GM21360 (cell line): ENCODE measurements at regions not wholly inside any gene's neighbourhood (a gene's known extent, or its start where the extent isn't known, plus 50 kb on each side); places are given as distances from the start of the nearest gene placed in this dataset.
A peak's percentile ranks its signal among the peaks of the same experiment; 100 is the strongest.

Source experiments
- ATAC-seq: cut with Tn5 transposase; IDR thresholded peaks from one replicate; pipeline ENCODE4 v1.9.1; 2021; ENCODE audit warnings: mild to moderate bottlenecking, moderate library complexity; ENCODE audit not compliant: unreplicated experiment

GRCh38 chr13:31049833-31050232 is 111.9 kb downstream of the HSPH1 start:
- no peak for ATAC-seq

DNA sequence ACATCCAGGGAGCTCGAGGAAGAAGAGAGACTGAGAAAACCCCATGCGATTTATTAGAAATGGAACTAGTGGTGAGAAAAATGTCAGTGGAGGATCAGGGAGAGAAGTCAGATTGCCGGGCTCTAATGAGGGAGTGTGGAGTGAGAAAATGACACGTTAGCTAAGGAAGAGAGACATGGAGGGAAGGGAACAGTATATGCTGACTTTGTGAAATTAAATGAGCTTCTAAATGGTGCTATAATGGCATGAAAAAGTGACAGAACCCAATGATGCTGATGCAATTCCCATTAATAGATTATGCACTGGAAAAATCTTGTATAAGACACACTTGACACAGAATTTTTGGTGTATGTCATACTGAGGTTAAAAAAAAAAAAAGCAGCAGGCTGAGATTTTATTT is 112.6 kb downstream of the HSPH1 start:
- no peak for ATAC-seq

- ATAC-seq: no peak
These were observed 113.2 kb downstream of the HSPH1 start for GRCh38 chr13:31048521-31048920.

- no peak for ATAC-seq
These were observed 114.3 kb downstream of the TEX26 start for GRCh38 chr13:31046711-31047279.

DNA sequence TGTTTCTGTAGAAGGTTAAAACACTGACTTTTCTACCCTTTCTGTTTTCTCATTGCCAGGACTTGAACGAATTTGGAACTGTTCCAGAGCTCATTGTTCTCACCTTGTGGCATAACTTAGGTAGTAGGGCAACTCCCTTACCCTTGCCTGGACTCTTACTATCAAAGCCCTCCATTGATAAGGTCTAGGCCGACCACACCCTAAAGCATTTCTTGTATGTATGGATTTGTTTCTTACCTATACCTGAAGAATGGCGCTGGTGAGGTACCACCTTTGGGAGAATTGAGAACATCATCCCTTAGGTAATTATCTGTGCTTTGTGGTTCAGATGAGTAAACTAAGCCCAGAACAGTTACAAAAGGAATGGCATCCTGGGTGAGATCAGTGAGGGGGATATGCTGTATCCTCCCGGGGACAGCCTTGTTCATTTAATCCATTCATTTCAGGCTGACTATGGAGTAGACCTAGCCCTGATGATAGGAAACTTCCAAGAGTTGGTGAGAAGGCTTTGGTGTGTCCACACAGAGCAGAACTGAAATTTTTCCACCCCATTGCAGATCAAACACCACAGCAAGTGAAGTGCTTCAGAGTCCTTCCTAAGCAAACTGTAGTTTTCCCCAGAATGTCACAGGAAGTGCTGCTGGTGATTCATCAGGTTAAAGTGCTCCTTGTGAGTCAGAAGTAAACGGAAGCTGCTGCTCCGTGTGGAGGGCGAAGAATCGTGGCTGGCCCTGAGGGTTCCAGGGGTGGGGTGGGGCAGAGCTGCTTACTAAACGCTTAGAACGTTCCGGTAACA is 113.0 kb downstream of the TEX26 start:
- ATAC-seq: no peak

DNA sequence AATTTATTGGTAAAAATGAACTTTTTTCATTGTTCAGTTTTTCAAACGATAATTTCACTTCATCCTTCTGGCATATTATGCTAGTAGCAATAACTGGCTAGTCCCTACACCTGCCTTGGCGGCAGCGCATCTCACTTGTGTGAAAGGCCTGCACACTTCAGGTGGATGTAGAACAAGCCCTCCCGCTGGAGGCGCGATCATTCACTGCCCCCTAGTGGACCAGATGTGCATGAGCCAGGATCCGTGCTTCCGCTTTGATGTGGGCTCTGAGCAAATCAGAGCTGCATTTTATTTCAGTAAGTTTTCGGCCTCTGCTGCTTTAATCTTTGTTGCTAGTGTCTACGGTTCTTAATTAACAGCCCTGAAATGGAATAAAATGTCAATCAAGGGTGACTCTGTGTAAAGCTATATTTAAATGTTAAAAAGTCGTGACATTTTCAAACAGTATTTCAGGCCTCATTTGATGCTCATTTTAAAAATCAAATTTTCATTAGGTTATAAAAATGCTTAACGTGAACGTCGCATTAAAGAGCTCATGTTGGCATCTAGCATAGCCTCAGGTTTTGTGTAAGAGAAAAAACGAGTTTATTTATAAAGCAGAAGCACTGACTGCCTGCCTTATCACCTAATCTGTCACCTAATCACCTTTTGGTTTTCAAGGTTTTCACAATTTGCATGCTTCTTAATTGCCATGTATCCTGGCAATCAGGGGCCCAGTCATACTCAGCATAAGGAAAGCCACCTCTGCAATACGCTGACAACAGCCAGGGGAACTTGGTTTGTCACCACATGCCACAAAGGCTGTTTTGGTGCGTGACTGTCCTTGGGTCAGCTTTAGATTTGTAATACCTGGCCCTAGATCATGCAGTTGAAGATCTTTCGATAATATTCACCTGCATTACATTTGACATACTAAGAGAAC is 112.2 kb downstream of the TEX26 start:
- ATAC-seq: peak; percentile 72

DNA sequence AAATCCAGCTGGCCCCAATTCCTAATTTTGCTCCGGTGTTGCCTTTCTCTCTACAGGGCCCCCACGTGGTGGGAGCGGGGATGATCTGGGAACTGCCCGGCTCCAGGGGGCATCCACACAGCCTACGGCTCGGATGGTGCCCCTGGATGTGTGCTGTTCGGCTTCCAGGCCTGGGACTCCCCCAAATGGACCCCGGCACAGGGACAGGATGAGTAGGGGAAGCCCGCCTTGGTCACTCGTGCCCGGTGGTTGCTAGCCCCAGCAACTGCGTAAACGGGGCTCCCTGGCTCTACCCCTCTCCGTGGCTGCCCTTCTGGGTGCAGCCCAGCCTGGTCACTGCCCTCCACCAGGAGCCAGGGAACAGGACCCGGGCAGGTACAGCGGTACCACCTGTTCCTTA is 111.5 kb downstream of the TEX26 start:
- ATAC-seq: no peak

- no peak for ATAC-seq
These were observed 110.2 kb downstream of the TEX26 start for GRCh38 chr13:31042481-31043165.

DNA sequence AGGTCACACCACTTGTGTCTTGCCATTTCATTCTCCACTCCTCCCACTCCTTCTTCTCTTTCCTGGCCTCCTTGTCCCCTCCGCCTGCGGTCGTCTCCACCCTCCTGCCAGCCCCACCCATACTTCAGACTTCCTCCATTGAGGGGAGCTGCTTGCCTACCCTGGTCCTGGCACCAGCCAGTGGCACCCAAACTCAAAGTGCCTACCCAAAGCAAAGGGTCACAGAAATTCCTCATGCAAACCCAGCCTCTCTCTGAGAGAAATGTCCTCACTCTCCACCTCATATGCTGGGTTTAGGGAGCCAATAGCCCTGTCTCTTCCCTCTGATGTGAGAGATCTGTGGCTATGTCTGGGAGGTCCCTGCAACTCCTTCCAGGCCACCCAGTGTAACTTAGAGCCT is 109.6 kb downstream of the TEX26 start:
- no peak for ATAC-seq

DNA sequence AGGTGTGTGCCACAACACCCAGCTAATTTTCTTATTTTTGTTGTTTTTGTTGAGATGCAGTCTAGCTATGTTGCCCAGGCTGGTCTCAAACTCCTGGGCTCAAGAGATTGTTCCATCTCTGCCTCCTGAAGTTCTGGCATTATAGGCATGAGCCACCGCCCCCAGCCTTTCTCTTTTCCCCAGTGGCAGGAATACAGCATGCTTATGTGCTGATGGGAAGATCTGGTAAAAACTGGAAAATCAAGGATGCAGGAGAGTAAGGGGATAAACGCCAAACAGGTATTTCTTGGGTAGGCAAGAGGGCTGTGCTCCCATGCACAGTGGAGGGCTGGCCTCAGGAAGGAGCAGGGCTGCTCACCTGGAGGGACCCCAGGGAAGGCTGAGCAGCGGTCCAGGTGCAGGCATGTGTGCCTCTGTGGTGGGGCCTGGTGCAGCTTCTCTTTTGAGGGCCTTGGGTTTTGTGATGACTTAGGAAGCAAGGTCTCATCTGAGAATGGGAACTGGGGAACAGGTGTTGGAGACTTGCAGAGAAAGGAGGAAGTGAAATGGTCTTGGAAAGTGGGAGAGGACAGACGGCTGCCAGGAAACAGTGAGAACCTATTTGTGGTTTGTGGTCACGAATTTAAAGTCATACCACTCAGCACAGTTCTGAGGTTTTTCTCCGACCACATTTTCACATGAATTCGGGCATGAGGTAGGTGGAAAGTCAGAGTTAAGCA is 106.5 kb downstream of the TEX26 start:
- ATAC-seq: peak; percentile 77

DNA sequence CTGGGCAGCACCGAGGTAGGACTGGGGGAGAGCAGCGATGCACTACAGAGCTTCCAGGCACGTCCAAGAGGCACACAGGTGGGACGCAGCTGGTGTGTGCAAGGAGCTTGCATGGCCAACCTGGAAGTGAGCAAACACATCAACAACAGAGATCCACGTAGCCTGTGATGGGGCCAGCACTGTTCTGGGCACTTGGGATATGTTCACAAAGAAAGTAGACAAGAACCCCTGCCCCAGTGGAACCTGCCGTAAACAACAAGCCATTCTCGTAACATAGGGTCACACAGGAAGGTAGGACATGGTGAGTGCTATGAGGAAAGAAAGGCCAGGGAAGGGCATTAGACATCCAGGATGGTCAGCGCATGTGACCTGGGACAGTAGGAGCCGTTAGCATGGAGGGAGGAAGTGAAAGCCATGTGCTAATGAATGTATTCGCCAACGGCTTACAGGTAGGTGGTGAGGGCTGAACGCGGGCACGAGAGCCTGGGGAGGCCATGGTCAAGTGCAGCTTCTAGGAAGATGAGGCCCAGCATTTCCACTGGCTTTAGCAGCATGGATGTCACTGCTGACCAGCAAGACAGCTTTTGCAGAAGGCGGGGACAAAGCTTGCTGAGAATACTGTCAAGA is 105.5 kb downstream of the TEX26 start:
- ATAC-seq: no peak

DNA sequence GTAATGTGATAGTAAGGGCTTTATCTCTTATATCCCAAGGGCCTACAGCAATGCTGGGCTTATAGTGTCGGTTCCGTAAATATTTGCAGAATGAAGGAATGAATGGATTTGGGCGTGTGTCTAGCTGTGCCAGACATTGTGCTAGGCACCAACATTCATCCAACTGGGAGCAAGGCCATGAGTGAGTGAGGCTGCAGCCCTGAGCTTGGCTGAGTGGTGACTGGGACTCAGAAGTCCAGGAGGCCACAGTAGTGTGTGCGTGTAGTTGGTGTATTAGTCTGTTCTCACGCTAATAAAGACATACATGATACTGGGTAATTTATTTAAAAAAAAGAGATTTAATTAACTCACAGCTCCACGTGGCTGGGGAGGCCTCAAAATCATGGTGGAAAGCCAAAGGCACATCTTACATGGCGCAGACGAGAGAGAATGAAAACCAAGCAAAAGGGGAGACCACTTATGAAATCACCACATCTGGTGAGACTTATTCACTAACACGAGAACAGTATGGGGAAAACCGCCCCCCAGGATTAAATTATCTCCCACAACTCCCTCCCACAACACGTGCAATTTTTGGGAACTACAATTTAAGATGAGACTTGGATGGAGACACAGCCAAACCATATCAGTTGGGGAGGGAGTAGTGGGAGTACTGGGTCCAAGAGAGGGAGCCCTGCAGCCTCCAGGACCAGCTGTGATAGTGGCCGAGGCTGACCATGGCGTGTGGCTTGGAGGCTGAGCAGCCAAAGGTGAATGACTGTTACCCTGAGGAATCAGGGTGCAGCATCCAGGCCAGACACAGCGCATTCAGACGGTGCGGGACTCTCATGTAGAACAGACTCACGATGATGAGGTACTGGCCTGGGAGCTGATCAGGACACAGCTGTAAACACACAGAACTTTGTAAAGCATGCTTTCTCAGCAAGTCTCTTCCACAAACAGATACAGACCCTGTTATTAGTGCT is 104.6 kb downstream of the TEX26 start:
- ATAC-seq: no peak

GRCh38 chr13:31035185-31035965 is 102.9 kb downstream of the TEX26 start:
- ATAC-seq: no peak

DNA sequence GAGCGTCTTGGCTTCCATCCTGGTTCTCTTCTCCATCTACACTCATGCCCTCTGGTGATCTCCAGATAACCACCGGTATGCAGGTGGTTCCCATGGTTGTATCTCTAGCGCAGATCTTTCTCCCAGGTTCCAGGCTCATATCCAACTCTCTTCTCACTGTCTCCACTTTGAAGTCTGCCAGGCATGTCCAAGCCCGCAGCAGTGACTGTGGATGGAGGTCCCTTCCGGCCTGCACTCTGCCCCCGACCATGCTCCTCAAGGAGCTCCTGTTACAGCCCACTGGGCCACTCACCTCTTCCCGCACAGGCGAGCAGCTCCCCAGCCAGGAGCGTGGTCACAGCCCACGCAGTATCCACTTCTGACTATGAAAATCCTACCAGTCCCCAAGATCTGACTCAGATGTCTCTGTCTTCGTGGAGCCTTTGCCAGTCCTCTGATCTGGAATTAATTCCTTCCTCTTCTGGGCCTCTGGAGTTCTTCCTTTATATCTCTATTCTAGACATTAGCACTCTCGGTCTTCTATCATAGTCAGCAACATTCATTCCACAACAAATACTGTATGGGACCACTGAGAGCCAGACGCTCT is 100.2 kb downstream of the TEX26 start:
- no peak for ATAC-seq

GRCh38 chr13:31031482-31031881 is 99.0 kb downstream of the TEX26 start:
- ATAC-seq: no peak

GRCh38 chr13:31029102-31029501 is 96.6 kb downstream of the TEX26 start:
- no peak for ATAC-seq

DNA sequence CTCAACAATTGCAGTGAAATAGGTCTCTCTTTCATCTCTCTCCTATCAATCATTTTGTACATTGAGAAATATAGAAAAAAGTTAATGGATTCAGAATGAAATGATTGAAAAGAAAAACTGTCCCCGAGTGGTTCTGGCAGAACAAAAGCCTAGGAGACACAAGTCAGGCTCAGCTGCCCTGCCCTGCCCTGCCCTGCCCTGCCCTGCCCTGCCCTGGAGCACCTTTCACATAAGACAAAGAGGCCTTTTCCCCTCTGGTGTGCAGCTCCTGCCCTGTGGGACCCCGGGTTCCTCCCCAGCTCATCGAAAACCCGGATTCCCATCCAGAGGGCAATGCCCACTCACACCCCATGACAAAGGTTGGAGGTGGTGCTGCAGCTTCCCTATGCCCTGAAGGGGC is 94.7 kb downstream of the TEX26 start:
- ATAC-seq: no peak
